Hematopoietic multipotent progenitor cell (in vitro differentiated cells): ENCODE measurements at regions not wholly inside any gene's neighbourhood (a gene's known extent, or its start where the extent isn't known, plus 50 kb on each side); places are given as distances from the start of the nearest gene placed in this dataset.
"Not testable (repeated sequence)": the region's sequence is repeated elsewhere in the genome, so short reads cannot be mapped to it uniquely, and the experiment has no call there.

ENCODE experiments used
- DNase-seq, 3 donors: peaks; one replicate each; pipeline ENCODE4 v3.0.0-alpha.2; 2011 to 2015; ENCODE audit warnings: low read depth in 2 of 3, low spot score in 2 of 3

GRCh38 chr13:87975035-87975434 is 303.9 kb downstream of the SLITRK5 start:
- no peak for DNase-seq

- DNase-seq: not testable (repeated sequence)
Measured at GRCh38 chr13:87976650-87977049, 305.5 kb downstream of the SLITRK5 start.

- no peak for DNase-seq
Measured at GRCh38 chr13:87981416-87981815, 310.2 kb downstream of the SLITRK5 start.

GRCh38 chr13:87982400-87982799 is 311.2 kb downstream of the SLITRK5 start:
- no peak for DNase-seq

- DNase-seq: no peak
Measured at GRCh38 chr13:87986639-87987250, 315.6 kb downstream of the SLITRK5 start.

GRCh38 chr13:87998081-87998480 is 326.9 kb downstream of the SLITRK5 start:
- DNase-seq: no peak

GRCh38 chr13:87999240-87999700 is 328.1 kb downstream of the SLITRK5 start:
- DNase-seq: no peak

DNA sequence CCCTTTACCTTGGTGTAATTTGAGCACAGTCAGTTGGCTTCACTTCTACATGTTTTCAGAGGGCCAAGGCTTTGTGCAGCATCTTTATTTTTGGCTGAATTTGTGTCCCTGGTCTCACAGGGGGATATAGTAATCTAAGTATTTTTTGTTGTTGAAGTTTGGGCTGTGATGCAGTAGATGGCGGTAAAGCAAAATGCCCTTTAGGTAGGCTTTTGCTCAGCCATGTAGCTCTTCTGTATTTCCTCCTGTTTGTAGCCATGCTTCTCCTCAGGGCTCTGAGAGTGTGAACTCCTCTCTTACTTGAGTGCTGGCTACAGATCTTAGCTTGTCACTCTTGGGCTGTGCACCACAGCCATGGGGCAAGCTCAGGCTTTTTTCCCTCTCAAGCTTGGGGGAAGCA is 328.6 kb downstream of the SLITRK5 start:
- peak in 1 of 3 donors; percentile 16 for DNase-seq

DNA sequence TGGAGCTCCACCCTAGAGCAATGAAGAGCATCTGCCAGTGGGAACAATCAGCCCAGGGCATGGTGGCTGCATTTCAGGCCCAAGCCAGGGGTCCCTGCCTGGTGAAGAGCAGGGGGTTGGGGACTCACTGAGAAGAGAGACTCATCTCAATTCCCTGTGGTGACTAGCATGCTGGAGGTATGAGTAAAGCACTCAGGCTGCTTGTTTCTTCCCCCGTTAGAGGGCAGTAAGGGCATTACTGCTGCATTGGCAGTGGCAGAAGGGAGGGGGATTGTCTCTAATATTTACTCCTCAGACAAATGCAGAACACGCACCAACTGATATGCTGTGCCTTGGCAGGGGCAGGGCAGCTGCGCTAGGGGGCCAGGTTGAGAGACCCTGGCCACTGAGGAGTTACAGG is 329.1 kb downstream of the SLITRK5 start:
- DNase-seq: no peak

DNA sequence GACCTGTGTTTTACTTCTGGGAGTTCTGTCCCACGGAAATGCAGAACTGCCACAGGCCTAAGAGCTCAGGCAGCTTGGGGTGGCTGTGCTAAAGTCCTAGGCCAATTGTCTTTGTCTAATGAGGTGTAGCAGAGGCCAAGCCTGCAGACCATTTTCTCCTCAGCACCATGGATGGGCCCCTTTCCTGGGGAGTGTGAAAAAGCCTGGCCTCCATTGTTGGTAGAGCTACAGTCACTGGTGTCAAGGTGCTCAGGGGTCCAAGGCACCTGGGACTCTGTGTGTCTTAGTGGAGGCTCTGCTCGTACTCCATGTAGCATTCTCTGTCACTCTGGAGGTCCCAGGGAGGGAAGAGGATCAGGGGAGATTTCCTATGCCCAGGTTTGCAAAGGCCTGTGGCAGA is 329.6 kb downstream of the SLITRK5 start:
- DNase-seq: no peak

GRCh38 chr13:88005188-88005587 is 334.0 kb downstream of the SLITRK5 start:
- DNase-seq: no peak

GRCh38 chr13:88014527-88014926 is 343.4 kb downstream of the SLITRK5 start:
- DNase-seq: no peak

GRCh38 chr13:88022431-88023208 is 351.4 kb downstream of the SLITRK5 start:
- no peak for DNase-seq

DNA sequence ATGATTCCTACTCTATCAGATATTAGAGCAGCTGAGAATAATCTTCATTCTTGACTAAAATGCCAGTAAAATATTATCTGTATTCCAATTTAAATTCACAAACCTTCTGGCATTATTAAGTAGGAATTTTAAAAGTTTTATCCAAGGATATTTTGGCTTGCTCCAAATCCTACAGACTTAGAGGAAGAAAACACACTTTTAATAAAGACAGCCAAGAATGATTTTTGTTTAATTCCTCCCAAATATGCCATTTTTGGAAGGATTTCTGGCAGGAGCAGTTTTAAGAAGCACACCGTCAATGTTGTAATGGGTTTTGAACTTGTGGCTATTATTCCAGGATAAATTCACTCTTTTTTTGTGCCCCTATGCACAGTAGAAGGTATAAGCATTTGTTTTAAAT is 355.1 kb downstream of the SLITRK5 start:
- DNase-seq: no peak

- DNase-seq: no peak
Measured at GRCh38 chr13:88031980-88032559, 360.9 kb downstream of the SLITRK5 start.

GRCh38 chr13:88036205-88036604 is 365.0 kb downstream of the SLITRK5 start:
- not testable (repeated sequence) for DNase-seq

- no peak for DNase-seq
Measured at GRCh38 chr13:88042489-88042888, 371.3 kb downstream of the SLITRK5 start.

DNA sequence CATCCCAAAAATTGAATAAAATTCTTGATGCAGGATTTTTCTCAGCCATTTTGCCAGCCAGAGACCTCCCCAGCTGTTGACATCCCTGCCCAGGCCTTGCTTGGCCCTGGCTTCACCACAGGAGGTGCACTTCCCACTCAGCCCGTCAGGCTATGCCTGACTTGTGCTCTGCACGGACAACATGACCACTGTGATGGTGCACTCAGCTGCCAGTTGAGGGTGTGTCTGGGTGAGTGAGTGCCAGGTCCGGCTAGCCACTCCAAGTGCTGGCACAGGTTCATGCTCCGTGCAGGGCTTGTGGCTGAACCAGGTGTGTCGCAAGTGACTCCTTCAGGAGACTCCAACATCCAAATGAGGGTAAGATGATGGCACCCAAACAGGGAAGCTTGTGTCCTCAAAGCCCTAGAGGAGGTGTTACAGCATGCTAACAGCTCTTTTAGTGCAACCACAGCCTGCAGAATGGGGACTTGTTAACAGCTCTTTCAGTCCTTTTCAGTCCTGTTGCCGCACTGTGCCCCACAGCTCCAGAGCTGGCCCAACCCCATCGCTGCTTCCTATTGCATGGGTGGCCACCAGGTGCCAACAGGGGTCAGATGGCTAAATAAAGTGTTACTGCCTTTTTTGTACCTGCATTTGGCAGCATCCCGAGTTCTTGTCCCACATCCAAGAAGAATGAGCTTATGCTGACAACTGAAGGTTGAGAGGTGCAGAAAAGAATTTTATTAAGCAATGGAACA is 380.7 kb downstream of the SLITRK5 start:
- DNase-seq: no peak

GRCh38 chr13:88063741-88064140 is 392.6 kb downstream of the SLITRK5 start:
- no peak for DNase-seq

DNA sequence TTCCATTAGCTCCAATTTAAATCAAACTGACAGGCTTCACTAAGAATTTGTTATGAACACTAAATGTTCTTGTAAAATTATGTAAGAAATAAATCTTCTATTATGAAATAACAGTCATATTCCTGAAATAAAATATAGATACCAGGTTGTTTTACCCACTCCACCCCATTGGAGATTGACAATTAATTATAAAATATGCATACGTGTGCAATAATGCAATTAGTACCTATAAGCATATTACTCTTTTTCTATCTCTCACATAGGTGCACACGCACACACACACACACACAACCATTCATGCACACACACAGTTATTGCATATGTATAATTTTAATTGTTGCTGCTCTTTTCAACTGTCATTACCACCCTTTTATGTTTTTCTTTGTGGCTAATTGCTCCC is 395.7 kb downstream of the SLITRK5 start:
- DNase-seq: no peak

- no peak for DNase-seq
Measured at GRCh38 chr13:88068316-88068715, 397.1 kb downstream of the SLITRK5 start.
